OCI-LY7 (cell line): ENCODE measurements at regions not wholly inside any gene's neighbourhood (a gene's known extent, or its start where the extent isn't known, plus 50 kb on each side); places are given as distances from the start of the nearest gene placed in this dataset.

ENCODE experiments used
- CTCF ChIP-seq: fragments of 200-600 bp; sonication (generic); conservative IDR thresholded peaks from 2 replicates; pipeline ENCODE4 v1.5.1; 2014; ENCODE audit warnings: mild to moderate bottlenecking, antibody characterized with exemption, low read length, moderate library complexity, mixed read lengths
- EZH2phosphoT487 ChIP-seq: fragments of 200-600 bp; sonication (generic); IDR thresholded peaks from 2 replicates; pipeline ENCODE4 v1.6.1; 2018; ENCODE audit warnings: low read depth, borderline replicate concordance, mild to moderate bottlenecking, mixed run types, antibody characterized with exemption, low read length, moderate library complexity, mixed read lengths

- TF ChIP-seq EZH2phosphoT487 (no peak), CTCF (no peak)
These were observed 139.3 kb downstream of the FAM76B start for GRCh38 chr11:95650276-95650675.
